C4-2B (cell line): ENCODE measurements at regions not wholly inside any gene's neighbourhood (a gene's known extent, or its start where the extent isn't known, plus 50 kb on each side); places are given as distances from the start of the nearest gene placed in this dataset.

Source experiments
- ZFX ChIP-seq: fragments of 450-650 bp; IDR thresholded peaks from 2 replicates; pipeline ENCODE4 v1.6.1; 2017
- TF ChIP-seq, protein P1 (sequence below): fragments of 450-650 bp; conservative IDR thresholded peaks from 2 replicates; pipeline ENCODE4 v1.5.1; 2017; ENCODE audit warnings: mild to moderate bottlenecking

- TF ChIP-seq, protein P1, sequence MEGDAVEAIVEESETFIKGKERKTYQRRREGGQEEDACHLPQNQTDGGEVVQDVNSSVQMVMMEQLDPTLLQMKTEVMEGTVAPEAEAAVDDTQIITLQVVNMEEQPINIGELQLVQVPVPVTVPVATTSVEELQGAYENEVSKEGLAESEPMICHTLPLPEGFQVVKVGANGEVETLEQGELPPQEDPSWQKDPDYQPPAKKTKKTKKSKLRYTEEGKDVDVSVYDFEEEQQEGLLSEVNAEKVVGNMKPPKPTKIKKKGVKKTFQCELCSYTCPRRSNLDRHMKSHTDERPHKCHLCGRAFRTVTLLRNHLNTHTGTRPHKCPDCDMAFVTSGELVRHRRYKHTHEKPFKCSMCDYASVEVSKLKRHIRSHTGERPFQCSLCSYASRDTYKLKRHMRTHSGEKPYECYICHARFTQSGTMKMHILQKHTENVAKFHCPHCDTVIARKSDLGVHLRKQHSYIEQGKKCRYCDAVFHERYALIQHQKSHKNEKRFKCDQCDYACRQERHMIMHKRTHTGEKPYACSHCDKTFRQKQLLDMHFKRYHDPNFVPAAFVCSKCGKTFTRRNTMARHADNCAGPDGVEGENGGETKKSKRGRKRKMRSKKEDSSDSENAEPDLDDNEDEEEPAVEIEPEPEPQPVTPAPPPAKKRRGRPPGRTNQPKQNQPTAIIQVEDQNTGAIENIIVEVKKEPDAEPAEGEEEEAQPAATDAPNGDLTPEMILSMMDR, result no peak
- no peak for TF ChIP-seq ZFX
Observed at GRCh38 chr3:181629711-181630110, 82.0 kb upstream of the SOX2 start.
